Ishikawa (cell line): ENCODE measurements at regions not wholly inside any gene's neighbourhood (a gene's known extent, or its start where the extent isn't known, plus 50 kb on each side); places are given as distances from the start of the nearest gene placed in this dataset.

Source experiments
- CEBPB ChIP-seq: IDR thresholded peaks from 2 replicates; pipeline ENCODE4 v1.6.1; 2012
- CREB1 ChIP-seq: IDR thresholded peaks from 2 replicates; pipeline ENCODE4 v1.6.1; 2012; ENCODE audit warnings: low read depth
- EGR1 ChIP-seq: IDR thresholded peaks from 2 replicates; pipeline ENCODE4 v1.6.1; 2012
- EP300 ChIP-seq: IDR thresholded peaks from 2 replicates; pipeline ENCODE4 v1.6.1; 2012; ENCODE audit warnings: borderline replicate concordance
- FOXM1 ChIP-seq: IDR thresholded peaks from 2 replicates; pipeline ENCODE4 v1.6.1; 2012; ENCODE audit warnings: low read depth, borderline replicate concordance
- NFIC ChIP-seq: IDR thresholded peaks from 2 replicates; pipeline ENCODE4 v1.6.1; 2012
- RAD21 ChIP-seq: IDR thresholded peaks from 2 replicates; pipeline ENCODE4 v1.6.1; 2012; ENCODE audit warnings: low read depth
- TAF1 ChIP-seq: IDR thresholded peaks from 2 replicates; pipeline ENCODE4 v1.6.1; 2012; ENCODE audit warnings: low read depth, mild to moderate bottlenecking
- TCF12 ChIP-seq: IDR thresholded peaks from 2 replicates; pipeline ENCODE4 v1.6.1; 2012; ENCODE audit warnings: low read depth
- TEAD4 ChIP-seq: IDR thresholded peaks from 2 replicates; pipeline ENCODE4 v1.6.1; 2012
- YY1 ChIP-seq: IDR thresholded peaks from 2 replicates; pipeline ENCODE4 v1.6.1; 2012; ENCODE audit warnings: low read depth
- ZBTB7A ChIP-seq: IDR thresholded peaks from 2 replicates; pipeline ENCODE4 v1.6.1; 2012; ENCODE audit warnings: low read depth
- TF ChIP-seq, protein P1 (sequence below): IDR thresholded peaks from 2 replicates; pipeline ENCODE4 v1.6.1; 2012; ENCODE audit warnings: low read depth, mild to moderate bottlenecking
- TF ChIP-seq, protein P2 (sequence below): IDR thresholded peaks from 2 replicates; pipeline ENCODE4 v1.6.1; 2012
- TF ChIP-seq, protein P3 (sequence below): IDR thresholded peaks from 2 replicates; pipeline ENCODE4 v1.6.1; 2012

DNA sequence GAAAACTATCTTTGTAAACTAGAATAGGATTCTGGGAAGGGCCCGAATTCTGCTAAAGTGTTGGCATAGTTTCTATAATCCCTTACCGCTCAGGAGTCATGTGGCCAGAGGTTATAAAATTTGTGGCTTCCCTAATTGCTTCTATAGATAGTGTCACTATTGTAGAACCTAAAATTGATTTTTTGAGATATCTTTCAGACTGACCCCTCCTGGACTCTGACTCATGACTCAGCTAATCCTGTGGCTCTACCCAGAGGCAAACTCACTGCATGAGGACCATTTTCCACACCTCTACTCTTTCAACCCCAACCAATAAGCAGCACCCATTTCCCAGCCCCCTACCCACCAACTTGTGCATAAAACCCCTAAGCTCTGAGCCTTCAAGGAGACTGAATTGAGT lies 61.8 kb upstream of the PRSS23 start:
- TF ChIP-seq, protein P1, sequence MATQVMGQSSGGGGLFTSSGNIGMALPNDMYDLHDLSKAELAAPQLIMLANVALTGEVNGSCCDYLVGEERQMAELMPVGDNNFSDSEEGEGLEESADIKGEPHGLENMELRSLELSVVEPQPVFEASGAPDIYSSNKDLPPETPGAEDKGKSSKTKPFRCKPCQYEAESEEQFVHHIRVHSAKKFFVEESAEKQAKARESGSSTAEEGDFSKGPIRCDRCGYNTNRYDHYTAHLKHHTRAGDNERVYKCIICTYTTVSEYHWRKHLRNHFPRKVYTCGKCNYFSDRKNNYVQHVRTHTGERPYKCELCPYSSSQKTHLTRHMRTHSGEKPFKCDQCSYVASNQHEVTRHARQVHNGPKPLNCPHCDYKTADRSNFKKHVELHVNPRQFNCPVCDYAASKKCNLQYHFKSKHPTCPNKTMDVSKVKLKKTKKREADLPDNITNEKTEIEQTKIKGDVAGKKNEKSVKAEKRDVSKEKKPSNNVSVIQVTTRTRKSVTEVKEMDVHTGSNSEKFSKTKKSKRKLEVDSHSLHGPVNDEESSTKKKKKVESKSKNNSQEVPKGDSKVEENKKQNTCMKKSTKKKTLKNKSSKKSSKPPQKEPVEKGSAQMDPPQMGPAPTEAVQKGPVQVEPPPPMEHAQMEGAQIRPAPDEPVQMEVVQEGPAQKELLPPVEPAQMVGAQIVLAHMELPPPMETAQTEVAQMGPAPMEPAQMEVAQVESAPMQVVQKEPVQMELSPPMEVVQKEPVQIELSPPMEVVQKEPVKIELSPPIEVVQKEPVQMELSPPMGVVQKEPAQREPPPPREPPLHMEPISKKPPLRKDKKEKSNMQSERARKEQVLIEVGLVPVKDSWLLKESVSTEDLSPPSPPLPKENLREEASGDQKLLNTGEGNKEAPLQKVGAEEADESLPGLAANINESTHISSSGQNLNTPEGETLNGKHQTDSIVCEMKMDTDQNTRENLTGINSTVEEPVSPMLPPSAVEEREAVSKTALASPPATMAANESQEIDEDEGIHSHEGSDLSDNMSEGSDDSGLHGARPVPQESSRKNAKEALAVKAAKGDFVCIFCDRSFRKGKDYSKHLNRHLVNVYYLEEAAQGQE = no peak
- TF ChIP-seq YY1 (no peak), TEAD4 (no peak), CEBPB (no peak), TCF12 (no peak), TAF1 (no peak), FOXM1 (no peak), NFIC (no peak), ZBTB7A (no peak), RAD21 (no peak), EGR1 (no peak)
- TF ChIP-seq, protein P2, sequence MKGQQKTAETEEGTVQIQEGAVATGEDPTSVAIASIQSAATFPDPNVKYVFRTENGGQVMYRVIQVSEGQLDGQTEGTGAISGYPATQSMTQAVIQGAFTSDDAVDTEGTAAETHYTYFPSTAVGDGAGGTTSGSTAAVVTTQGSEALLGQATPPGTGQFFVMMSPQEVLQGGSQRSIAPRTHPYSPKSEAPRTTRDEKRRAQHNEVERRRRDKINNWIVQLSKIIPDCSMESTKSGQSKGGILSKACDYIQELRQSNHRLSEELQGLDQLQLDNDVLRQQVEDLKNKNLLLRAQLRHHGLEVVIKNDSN = no peak
- TF ChIP-seq, protein P3, sequence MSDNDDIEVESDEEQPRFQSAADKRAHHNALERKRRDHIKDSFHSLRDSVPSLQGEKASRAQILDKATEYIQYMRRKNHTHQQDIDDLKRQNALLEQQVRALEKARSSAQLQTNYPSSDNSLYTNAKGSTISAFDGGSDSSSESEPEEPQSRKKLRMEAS = no peak

DNA sequence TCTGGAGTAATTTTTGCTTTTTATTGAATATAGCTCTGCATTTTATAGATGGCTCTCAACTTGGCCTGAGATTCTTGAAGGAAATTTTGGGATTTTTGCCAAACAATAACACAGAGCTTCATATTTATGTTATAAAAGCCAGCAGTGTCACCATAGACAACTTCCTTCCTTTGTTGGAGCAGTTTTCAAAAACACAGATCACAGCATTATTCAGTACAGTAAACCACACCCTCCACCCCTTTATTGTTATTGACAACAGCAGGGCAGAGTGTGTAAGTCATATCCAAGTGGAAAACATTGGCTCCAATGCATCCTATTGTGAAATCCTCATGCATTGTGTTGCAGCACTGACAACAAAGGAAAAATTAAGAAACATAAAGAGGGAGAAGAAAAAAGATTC lies 62.6 kb upstream of the PRSS23 start:
- TF ChIP-seq TEAD4 (no peak), RAD21 (no peak), TCF12 (no peak), NFIC (peak; percentile 18; the same call in 1 of the 2 replicates), ZBTB7A (no peak), CEBPB (peak; percentile 81), EGR1 (no peak), EP300 (peak; percentile 34; the same call in 1 of the 2 replicates), TAF1 (no peak), YY1 (no peak), CREB1 (no peak), FOXM1 (no peak)
- TF ChIP-seq, protein P2 = no peak
- TF ChIP-seq, protein P1 = no peak
- TF ChIP-seq, protein P3 = no peak

DNA sequence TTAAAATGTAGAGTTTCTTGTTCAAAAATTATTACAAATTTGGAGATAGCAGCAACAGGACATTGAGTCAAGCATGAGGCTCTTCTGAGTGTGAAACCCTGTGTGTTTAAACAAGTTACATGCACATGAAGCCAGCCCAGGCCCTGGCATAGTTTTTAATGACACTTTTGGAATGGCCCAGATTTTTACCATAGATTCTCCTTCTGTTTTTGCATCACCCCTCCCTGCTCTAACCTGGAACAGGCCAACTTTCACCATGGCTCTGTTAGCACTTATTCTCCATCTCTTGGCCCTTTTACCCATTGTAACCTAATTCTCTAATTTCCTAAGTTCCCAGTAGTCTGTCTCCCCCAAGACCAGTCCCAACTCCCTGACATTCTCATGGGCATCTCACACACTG lies 63.1 kb upstream of the PRSS23 start:
- no peak for TF ChIP-seq CEBPB
- no peak for TF ChIP-seq EP300
- no peak for TF ChIP-seq TEAD4
- no peak for TF ChIP-seq TAF1
- no peak for TF ChIP-seq ZBTB7A
- TF ChIP-seq FOXM1 = no peak
- TF ChIP-seq, protein P2 = no peak
- TF ChIP-seq EGR1 = no peak
- TF ChIP-seq RAD21 = no peak
- no peak for TF ChIP-seq TCF12
- TF ChIP-seq CREB1 = no peak

DNA sequence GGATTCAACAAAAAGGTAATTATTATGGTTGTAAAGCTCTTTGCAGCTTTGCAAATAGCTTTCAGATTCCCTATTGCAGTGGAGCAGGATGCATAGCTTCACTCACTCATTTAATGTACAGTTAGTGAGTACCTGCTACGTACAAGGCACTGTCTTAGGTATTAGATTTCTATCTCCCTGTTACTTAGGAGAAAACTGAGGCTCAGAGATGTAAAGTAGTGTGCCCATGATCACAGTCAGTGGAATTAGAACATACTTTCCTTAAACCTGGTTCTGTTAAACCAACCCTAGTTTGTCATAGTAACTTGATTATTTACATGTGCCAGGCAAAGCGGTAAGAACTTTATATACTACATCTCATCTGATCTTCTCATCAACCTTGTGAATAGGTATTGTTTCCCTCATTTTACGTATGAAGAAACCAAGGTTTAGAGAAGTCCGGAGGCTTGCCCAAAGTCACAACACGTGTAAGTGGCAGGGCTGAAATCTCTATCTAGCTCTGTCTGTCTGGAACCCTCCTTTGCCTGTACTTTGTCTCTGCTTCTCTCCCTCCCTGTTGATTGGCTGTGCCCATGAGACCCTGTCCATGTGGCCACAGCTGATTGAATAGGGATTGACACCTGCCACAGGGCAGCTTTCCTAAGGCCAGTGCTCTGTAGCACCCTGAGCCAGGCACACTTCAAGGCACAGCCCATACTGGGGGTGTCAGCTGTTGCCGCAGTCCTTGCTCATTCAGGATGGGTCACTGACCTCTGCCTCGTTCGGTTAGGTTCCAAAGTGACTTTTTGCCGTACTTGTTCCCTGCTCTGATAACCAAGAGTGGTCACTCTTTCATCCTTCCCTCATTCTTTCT lies 63.8 kb upstream of the PRSS23 start:
- TF ChIP-seq CEBPB (no peak), RAD21 (no peak), NFIC (no peak), EP300 (no peak), TEAD4 (no peak), TCF12 (no peak), TAF1 (no peak)
- TF ChIP-seq, protein P3 = 0 out of 2 replicates have a peak, but pooled peaks have one; percentile 14
